Activated CD8-positive, alpha-beta memory T cell treated with anti-CD3 and anti-CD28 coated beads for 48 hours (primary cell): ENCODE measurements at regions not wholly inside any gene's neighbourhood (a gene's known extent, or its start where the extent isn't known, plus 50 kb on each side); places are given as distances from the start of the nearest gene placed in this dataset.
A peak's percentile ranks its signal among the peaks of the same experiment; 100 is the strongest.

ENCODE experiments used
- DNase-seq, 3 experiments: peaks; one replicate each; pipeline ENCODE4 v3.0.0-alpha.2; 2020; ENCODE audit warnings: low read depth in 2 of 3, low spot score in 2 of 3

DNA sequence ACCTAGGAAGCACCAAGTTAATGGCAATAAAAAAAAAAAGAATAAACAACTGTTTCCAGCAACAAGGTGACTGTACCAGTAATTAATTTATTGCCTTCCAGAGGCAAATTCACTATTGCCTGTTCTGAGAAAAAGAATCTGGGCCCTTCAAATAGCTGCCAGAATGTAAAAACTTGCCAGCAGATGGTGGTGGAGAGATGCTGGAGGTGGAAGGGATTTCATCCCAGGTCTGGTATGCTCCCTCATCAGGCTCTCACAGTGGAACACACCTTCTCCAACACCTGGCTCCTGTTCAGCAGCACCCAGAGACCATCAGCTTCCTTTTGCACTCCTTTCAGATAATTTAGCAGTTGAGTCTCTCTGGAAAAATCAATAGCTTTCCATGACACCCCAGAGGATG, 792.9 kb upstream of the ADAMTS5 start:
- DNase-seq: no peak

DNA sequence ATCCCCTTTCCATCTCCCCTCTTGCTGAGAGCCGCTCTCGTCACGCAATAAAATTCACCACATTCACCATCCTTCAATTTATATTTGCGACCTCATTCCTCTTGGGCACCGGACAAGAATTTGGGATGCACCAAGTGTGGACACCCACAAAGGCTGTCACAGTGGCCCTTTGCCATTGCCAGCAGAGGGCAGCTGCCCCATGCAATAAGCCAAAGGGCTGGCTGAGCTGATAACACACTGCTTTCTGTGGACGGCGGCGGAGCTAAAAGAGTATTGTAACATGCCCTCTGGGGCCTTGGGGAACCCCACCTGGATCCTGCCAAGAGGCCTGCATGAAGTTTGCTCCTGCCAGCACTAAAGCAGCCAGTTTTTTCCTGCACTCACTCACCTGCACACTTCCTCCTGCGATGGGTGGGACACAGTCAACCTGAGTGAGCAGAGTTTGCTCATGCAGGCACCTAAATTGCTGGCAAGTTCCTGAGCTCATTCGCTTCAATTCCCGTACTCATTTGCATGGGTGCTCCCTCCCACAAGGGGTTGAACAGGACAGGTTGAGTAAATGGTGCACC, 792.3 kb upstream of the ADAMTS5 start:
- no peak for DNase-seq

DNA sequence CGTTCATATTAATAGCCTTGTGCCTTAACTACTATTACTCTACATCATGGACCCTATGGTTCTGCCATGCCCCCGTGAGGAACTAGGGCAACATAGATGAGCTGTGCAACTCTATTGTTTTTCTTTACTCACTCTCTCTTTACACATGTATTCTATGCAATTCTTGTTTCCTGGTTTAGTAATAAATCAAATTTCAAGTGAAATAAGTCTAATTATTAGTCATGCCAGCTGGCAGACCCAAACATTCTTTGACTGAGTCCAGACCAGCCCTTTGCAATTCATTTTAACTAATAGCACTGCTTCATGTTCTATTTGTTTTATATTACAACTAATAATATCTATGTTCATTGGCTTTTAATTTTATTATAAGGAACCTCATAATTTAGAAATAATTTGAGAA, 789.3 kb upstream of the ADAMTS5 start:
- DNase-seq: no peak

DNA sequence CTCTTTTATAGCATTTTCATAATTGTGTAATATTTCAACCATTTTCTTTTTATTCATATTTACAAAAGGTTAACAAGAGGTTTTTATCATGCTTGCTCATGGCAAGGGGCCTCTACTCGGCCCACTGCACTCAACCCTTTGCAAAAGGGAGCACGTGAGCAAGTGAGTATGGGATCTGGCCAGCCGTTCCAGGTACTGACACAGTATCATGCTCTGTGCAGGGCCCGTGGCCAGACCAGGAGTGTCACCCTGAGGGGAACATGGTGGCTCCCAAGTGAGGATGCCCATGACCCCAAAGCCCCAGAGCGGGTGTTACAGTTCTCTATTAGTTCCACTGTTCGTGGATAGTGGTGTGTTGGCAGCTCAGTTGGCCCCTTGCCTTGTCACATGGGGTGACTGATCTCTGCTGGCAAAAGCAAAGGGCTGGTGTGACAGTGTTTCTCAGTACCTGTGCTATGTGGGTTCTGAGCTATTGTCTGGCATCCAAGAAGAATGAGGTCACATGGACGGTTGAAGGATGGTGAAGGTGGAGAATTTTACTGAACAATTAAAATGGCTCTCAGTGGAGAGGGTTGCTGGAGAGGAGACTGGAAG, 777.2 kb upstream of the ADAMTS5 start:
- DNase-seq: no peak

DNA sequence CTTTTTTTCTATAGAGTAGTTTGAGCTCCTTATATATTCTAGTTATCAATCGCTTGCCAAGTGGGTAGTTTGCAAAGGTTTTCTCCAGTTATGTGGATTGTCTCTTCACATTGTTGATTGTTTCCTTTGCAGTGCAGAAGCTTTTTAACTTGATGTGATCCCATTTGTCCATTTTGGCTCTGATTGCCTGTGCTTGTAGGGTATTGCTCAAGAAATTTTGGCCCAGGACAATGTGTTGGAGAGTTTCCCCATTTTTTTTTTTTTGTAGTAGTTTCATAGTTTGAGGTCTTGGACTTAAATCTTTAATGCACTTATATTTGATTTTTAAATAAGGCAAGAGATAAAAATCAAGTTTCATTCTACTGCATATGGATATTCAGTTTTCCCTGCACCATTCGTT, 774.8 kb upstream of the ADAMTS5 start:
- no peak for DNase-seq

- no peak for DNase-seq
These were observed 773.2 kb upstream of the ADAMTS5 start for GRCh38 chr21:27740084-27740483.

DNA sequence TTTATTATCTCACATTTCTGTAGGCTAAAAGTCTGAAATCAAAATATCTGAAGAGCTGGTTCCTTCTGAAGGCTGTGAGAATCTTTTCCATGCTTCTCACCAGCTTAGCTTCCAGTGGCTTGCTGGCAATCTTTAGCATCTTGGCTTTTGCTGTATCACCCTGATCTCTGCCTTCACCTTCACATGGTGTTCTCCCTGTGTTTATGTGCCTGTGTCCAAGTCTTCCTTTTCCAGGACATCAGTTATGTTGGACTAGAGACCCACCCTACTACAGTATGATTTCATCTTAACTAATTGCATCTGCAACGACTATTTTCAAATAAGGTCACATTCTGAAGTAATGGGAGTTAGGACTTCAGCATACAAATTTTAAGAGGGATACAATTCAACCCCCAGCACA, 772.3 kb upstream of the ADAMTS5 start:
- no peak for DNase-seq

DNA sequence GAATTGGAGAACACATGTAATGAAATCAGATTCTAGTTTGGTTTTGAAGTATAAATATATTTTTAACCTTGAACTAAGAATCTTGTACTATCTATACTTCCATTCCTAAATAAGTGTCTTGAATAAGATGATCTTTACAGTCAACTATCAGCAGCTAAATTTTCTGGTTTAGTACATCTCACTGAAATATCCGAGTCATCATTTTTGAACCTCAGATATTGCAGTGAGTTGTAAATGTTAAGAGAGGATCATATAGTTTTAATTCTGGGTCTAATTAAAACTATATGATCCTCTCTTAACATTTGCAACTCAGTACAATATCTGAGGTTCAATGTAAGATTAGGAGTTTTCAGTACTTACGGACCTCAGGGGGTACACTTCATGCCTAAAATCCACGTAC, 768.8 kb upstream of the ADAMTS5 start:
- DNase-seq: no peak

- no peak for DNase-seq
These were observed 767.3 kb upstream of the ADAMTS5 start for GRCh38 chr21:27734146-27734545.

- no peak for DNase-seq
These were observed 759.0 kb upstream of the ADAMTS5 start for GRCh38 chr21:27725916-27726315.

DNA sequence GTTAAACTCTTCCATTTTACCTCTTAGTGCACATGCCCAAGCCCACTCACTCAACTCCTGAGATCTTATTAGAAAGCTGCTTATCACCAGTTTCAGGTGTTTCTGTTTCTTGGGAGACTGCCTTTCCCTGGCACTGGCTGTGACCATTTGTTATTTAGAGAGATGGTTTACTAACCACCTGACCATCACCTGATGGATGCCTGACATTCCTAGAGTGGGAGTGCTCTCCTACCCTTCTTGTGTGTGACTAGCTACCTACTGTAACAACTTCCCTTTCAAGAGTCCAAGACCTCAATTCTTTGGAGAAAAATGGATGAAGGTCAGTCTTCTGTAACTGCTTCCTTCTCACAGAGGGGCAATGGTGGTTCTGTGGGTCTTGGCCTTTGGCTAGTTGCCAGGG, 755.2 kb upstream of the ADAMTS5 start:
- DNase-seq: no peak

- DNase-seq: no peak
These were observed 754.8 kb upstream of the ADAMTS5 start for GRCh38 chr21:27721675-27722074.

DNA sequence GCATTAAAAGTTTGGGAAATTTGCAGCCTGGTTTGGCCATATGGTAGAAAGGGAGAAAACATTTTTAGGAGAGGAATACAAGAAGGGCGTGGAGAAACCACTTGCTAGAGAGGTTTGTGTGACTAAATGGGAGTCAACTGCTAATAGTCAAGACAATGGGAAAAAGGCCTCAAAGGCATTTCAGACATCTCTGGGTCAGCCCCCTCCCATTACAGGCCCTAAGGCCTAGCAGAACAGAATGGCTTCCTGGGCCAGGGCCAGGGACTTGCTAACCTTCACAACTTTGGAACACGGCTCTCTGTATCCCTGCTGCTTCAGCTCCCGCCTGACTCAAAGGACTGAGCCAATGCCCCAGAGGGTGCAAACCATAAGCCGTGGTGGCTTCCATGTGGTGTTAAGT, 752.3 kb upstream of the ADAMTS5 start:
- no peak for DNase-seq

DNA sequence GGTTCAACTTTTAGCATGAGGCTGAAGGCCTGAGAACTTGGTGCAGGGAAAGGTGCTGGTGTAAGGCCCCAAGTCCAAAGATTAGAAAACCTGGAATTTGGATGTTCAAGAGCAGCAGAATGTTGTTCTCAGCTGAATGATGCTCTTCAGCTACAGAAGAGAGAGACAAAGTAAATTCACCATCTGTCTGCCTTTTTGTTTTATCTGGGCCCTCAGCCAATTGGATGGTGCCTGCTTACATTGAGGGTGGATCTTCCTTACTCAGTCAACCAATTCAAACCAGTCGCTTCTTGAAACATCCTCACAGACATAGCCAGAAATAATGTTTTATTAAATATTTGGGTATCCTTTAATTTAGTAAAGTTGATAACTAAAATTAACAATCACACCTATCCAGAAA, 748.2 kb upstream of the ADAMTS5 start:
- no peak for DNase-seq

DNA sequence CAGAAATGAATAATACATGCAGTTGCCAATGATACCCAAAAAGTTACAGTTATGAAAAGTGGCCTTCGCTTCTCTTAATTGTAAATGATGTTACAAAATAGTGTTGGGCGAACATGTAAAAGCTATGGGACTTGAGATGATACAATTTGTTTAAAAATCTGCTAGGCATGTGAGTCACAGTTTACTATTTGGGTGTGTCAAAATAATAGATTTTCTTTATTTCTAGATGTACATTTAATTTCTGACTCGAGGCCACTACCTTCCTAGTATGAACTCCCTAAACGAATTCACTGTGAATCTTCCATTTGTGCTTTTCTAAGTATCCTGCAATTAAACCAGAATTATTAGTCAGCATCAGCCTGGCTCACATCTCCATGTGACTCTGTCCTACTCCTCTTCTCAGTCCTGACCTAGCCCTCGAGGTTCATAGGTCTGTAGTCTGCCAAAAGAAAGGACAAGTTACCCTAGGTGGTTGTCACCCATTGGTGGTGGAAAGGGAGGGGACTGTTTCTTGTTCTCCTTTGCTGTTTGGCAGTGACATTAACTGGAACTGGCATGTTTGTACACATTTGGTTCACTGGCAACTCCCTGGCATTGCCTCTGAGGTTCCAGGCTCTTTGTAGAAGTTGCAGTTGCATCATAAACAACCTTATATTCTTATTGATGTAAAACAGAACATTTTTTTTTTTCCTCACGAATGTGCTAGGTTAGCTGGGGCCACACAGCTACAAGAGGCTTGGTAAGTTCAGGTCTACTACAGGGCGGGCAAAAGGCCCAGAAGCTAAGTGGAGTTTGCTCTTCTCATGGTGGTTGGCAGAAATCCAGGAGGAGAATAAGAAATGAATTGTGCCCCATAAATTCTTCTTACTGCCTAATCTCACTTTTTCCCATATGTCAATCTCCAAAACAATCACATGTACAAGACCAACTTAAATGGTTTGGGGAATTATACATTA, 746.5 kb upstream of the ADAMTS5 start:
- DNase-seq: no peak

GRCh38 chr21:27704567-27705166, 737.8 kb upstream of the ADAMTS5 start:
- no peak for DNase-seq

- no peak for DNase-seq
These were observed 736.9 kb upstream of the ADAMTS5 start for GRCh38 chr21:27703791-27704190.

- peak in 2 of 3 experiments; percentile 1 to 17 for DNase-seq
These were observed 734.2 kb upstream of the ADAMTS5 start for GRCh38 chr21:27700974-27701614.

DNA sequence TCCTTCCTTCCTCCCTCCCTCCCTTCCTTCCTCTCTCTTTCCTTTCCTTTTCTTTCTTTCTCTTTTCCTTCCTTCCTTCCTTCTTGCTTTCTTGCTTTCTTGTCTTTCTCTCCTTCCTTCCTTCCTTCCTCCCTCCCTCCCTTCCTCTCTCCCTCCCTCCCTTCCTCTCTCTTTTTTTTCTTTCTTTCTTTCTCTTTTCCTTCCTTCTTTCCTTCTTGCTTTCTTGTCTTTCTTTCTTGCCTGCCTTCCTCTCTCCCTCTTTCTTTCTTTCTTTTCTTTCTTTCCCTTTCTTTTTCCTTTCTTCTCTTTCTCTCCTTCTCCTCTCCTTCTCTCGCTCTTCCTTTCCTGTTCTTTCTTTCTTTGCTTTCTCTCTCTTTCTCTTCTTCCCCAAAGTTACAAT, 728.4 kb upstream of the ADAMTS5 start:
- DNase-seq: no peak

DNA sequence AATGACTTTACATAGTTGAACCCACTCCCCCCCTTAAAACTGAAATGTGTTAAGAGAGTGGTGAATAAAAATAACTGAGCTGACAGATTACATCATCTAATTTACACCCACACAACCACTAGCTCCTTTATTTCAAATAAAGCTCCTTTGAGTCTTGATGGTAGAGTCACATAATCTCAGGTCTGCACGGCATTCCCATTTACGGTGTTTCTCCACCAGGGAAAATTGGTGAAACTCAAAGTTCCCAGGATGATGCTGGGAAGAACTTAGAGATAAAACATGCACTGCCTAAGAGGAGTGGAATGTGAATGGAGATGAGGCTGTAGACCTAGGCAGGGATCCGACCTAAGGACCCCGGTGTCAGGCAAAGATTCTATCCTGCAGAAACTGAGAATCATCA, 727.8 kb upstream of the ADAMTS5 start:
- no peak for DNase-seq

DNA sequence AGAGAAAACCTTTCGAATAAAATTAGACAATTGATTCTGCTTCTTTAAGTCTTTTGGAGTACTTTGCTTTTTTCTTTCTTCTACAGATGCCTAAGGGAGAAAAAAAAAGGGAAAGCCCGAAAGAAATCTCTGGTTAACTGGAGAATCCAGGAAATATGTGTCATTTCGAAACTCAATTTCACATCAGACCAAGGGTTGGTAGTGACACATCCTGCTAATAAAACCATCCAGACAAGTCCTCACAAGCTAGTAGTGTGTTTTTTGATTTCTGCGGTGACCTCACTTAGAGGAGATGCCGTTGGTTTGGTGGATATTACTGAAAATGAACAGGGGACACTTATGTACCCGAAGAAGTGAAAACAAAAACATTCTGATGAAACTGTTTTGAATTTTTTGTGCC, 726.5 kb upstream of the ADAMTS5 start:
- DNase-seq: no peak
